Left renal pelvis (tissue), 4 donors: ENCODE measurements at regions not wholly inside any gene's neighbourhood (a gene's known extent, or its start where the extent isn't known, plus 50 kb on each side); places are given as distances from the start of the nearest gene placed in this dataset.

Experiments
- DNase-seq, 4 donors: peaks; one replicate each; pipeline ENCODE4 v3.0.0-alpha.2; 2013; ENCODE audit warnings: low read depth in 4 of 4, low spot score in 3 of 4

DNA sequence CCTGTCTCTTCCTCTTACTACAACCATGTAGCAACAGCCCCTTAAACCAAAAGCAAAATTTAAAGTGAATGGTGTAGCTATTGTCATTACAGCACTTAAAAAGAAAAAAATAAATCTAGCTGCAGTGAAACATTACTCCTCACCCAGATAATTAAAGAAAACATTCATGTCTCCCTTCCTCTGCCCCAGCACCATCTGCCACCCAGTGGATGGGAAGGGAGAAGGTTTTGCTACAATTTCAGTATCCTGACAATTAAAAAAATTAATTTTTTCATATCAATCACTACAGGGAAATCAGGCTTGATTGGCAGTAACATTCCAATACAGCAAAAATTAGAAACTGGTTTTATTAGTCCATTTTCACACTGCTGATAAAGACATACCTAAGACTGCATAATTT lies 147.4 kb upstream of the PUM3 start:
- no peak for DNase-seq

DNA sequence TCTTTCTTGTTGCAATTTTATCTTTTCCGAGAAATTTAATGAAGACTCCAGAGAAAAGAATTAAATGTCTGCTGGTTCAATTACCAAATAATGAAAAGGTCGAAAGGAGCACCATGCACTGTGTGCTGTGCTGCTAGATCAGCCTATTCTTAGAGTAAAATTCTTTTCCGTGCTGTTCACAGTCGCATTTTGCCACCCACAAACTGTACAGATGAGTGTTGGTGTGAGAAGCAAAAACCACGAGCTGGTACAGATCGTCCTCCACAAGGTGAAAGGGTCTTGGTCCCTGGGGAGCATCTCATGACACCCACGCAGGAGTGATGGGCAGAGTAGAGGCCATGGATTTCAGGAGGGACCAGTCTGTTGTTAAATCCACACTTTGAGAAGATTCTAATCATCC lies 143.8 kb upstream of the PUM3 start:
- DNase-seq = no peak

- no peak for DNase-seq
These were observed 141.4 kb upstream of the PUM3 start for GRCh38 chr9:2985343-2985742.

GRCh38 chr9:2984491-2984890 lies 140.6 kb upstream of the PUM3 start:
- DNase-seq = no peak

DNA sequence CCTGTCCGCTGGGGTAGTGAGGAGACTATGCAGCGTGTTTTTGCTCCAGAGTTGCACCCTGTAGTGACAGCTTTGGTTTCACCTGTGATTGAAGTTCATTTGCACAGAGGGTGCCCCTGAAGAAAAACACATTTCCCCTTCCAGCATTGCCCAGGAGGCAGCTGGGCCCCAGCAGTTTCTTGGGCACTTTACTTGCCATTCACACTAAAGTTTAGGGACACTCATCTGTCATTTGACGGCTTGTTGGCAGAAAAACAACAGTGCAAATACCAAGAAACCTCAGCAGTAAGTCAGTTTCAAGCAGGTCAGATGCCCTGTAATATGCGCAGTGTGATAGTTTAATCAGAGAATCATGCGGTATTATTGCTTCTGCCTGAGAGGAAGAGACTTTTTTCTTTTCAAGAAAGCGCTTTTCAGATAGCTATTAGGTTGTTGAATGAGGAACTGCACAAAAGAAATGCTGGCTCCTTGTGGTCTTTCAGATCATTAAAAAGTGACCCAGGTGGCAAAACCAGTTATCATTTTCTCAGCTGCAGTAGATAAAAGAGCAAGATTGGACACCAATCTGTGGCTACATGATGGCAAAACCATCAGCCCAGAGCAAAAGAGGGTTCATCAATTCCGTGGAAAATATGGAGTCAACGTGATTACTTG lies 136.2 kb upstream of the PUM3 start:
- DNase-seq = no peak

DNA sequence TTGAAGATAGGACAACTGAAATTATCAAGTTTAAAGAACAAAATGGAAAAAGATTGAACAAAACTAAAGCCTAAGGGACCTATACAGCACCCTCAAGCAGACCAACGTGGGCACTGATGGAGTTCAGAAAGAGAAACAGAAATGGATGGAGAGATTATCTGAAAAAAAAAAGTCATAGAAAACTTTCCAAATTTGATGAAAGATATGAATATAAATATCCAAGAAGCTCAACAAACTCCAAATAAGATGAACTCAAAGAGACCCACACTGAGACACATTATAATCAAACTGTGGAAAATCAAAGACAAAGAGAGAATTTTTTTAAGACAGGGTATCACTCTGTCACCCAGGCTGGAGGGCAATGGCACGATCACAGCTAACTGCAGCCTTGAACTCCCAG lies 128.6 kb upstream of the PUM3 start:
- DNase-seq = no peak

DNA sequence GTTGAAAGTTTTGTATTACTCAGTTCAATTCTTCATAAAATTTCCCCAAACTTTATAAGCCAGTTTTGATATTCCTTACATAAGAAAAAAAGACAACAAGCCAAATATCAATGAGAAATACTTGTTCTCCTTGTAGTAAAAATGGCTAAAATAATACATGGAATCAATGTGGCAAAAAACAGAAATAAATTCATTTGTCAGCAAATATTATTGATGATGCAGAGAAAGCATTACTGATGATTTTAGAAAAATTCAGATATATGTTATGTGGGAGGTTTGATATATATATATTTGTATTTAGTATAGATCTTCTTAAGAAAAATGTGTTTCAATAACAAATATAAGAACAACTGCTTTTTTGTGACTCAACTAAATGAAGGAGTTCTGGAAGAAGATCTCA lies 127.0 kb upstream of the PUM3 start:
- no peak for DNase-seq

DNA sequence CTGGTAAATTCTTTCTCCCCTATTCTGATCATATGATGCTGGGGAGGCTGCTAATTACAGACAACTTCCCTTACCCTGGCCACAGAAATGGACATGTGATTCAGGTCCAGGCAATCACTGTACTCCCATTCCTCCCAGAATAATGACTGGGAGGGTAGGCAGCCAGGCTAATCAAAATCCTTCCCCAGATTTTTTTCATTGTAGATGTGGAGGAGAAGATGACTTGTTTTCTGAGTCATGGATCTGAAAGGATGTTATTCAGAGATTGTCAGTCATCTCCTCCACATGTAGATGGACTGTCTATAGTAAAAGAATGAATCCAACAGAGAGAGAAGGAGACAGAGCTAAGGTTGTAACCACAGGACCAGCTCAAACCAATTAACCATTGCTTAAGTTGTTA lies 123.9 kb upstream of the PUM3 start:
- DNase-seq = no peak

- peak; percentile 26 to 56 (median 37) for DNase-seq
These were observed 122.8 kb upstream of the PUM3 start for GRCh38 chr9:2966565-2967300.

- DNase-seq = no peak
These were observed 120.6 kb upstream of the PUM3 start for GRCh38 chr9:2964470-2964869.

DNA sequence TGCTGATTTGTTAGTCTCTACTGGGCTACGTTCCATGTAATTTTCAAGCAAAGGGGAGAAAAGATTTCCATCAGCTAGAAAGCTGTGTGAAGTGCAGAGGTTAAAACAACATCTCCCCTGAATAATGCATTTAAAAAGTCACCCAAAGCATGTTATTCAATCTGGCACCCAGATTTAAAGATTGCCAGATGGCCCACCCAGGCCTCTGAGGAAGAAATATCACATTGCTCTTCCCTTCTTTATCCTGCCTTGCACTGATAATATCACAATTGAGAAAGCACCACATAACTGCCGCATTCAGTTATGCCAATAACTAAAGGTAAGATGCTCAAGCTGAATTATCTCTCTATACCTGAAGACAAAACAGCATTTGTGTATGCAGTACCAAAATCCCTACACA lies 119.4 kb upstream of the PUM3 start:
- DNase-seq = no peak

GRCh38 chr9:2962471-2963172 lies 118.7 kb upstream of the PUM3 start:
- DNase-seq = no peak

GRCh38 chr9:2958219-2958618 lies 114.3 kb upstream of the PUM3 start:
- DNase-seq = no peak

- DNase-seq = no peak
These were observed 113.8 kb upstream of the PUM3 start for GRCh38 chr9:2957656-2958200.

GRCh38 chr9:2955575-2955974 lies 111.7 kb upstream of the PUM3 start:
- no peak for DNase-seq

GRCh38 chr9:2939368-2939767 lies 95.5 kb upstream of the PUM3 start:
- no peak for DNase-seq

GRCh38 chr9:2936221-2936620 lies 92.3 kb upstream of the PUM3 start:
- no peak for DNase-seq

GRCh38 chr9:2934883-2935282 lies 91.0 kb upstream of the PUM3 start:
- DNase-seq = no peak

DNA sequence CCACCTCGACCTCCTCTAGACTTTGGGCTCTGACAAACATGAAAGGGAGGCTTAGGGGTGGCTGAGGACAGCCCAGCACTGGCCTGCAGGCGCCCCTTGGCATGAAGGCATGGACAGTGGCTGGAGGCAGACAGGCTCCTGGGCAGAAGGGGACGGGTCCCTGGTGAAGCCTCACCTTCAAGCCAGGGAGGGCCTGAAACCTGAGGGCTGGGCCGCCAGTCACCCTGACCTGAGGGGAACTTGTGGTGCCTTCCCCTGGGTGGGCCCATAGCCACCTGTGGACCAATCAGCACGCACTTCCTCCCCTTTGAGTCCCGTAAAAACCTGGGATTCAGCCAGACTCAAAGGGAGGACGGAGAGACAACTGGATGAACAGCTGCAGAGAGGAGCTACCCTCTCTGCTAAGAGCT lies 90.4 kb upstream of the PUM3 start:
- no peak for DNase-seq

- DNase-seq = no peak
These were observed 89.5 kb upstream of the PUM3 start for GRCh38 chr9:2933165-2934095.

- no peak for DNase-seq
These were observed 84.5 kb upstream of the PUM3 start for GRCh38 chr9:2928411-2928810.
